ENCODE measurements at regions not wholly inside any gene's neighbourhood (a gene's known extent, or its start where the extent isn't known, plus 50 kb on each side); places are given as distances from the start of the nearest gene placed in this dataset.

DNA sequence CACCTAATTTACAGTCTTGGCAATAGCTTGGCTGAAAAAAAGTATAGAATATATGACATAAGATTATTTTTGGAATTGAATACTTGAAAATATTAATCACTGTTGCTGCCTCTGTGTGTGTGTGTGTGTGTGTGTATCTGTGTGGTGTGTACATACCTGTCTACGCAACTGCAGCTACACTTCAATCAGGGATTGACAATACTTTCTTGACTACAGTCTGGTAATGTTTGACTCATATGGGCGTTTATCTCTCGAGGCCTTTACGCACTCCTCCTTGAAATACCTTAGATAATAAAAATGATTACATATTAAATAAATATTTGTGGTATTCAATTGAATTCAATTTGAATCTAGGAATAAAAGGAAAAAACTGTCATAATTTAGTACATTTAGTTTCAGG, 565.2 kb downstream of the PCDH18 start (continued):
- TF ChIP-seq ZFP36 (IDR thresholded peaks at IDR 0.05; ENCODE audit: borderline replicate concordance, partially characterized antibody) (no peak), JUNB (IDR thresholded peaks at IDR 0.05) (no peak), FOSL2 (IDR thresholded peaks at IDR 0.05) (no peak), FOSL2 (CRISPR knock-in tag; IDR thresholded peaks at IDR 0.05) (no peak)
- TF ChIP-seq, protein P1, sequence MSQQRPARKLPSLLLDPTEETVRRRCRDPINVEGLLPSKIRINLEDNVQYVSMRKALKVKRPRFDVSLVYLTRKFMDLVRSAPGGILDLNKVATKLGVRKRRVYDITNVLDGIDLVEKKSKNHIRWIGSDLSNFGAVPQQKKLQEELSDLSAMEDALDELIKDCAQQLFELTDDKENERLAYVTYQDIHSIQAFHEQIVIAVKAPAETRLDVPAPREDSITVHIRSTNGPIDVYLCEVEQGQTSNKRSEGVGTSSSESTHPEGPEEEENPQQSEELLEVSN (IDR thresholded peaks at IDR 0.05; ENCODE audit: borderline replicate concordance, low read depth) = no peak

DNA sequence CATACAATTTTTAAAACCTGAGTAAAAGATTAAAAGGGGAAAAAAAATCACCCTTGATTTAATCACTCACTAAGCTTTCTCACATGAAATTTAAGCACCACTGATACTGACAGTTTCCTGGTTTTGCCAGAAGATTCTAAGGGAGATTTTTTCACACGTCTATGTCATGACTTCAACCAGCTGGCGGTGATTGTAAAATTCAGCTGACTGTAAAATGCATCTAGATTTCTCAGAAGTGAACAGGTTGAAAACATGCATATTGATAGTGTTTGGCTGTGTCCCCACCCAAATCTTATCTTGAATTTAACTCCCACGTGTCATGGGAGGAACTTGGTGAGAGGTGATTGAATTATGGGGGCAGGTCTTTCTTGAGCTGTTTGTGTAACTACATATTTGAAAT, 566.8 kb downstream of the PCDH18 start:
- POLR2A ChIA-PET = no interaction called here
- WGBS (ENCODE audit: missing lambda C conversion rate) = 69% methylated on average over 3 of the region's 3 CpGs
- no peak for ATAC-seq
- H3K9me3 ChIP-seq = no peaks in the 10 kb centered on the region
- CTCF ChIA-PET = no interaction called here
- H3K4me3 ChIP-seq = no peak overlapping the region
- no peak for DNase-seq (ENCODE audit: low read depth in 1 of 2, low spot score in 1 of 2)
- no peak overlapping the region for H3K27ac ChIP-seq
- FAIRE-seq = no peak
- TF ChIP-seq, protein P2, sequence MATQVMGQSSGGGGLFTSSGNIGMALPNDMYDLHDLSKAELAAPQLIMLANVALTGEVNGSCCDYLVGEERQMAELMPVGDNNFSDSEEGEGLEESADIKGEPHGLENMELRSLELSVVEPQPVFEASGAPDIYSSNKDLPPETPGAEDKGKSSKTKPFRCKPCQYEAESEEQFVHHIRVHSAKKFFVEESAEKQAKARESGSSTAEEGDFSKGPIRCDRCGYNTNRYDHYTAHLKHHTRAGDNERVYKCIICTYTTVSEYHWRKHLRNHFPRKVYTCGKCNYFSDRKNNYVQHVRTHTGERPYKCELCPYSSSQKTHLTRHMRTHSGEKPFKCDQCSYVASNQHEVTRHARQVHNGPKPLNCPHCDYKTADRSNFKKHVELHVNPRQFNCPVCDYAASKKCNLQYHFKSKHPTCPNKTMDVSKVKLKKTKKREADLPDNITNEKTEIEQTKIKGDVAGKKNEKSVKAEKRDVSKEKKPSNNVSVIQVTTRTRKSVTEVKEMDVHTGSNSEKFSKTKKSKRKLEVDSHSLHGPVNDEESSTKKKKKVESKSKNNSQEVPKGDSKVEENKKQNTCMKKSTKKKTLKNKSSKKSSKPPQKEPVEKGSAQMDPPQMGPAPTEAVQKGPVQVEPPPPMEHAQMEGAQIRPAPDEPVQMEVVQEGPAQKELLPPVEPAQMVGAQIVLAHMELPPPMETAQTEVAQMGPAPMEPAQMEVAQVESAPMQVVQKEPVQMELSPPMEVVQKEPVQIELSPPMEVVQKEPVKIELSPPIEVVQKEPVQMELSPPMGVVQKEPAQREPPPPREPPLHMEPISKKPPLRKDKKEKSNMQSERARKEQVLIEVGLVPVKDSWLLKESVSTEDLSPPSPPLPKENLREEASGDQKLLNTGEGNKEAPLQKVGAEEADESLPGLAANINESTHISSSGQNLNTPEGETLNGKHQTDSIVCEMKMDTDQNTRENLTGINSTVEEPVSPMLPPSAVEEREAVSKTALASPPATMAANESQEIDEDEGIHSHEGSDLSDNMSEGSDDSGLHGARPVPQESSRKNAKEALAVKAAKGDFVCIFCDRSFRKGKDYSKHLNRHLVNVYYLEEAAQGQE (IDR thresholded peaks at IDR 0.05) = no peak
- no peak for TF ChIP-seq BHLHE40 (IDR thresholded peaks at IDR 0.05; ENCODE audit: low read depth, low read length)
- TF ChIP-seq, protein P3, sequence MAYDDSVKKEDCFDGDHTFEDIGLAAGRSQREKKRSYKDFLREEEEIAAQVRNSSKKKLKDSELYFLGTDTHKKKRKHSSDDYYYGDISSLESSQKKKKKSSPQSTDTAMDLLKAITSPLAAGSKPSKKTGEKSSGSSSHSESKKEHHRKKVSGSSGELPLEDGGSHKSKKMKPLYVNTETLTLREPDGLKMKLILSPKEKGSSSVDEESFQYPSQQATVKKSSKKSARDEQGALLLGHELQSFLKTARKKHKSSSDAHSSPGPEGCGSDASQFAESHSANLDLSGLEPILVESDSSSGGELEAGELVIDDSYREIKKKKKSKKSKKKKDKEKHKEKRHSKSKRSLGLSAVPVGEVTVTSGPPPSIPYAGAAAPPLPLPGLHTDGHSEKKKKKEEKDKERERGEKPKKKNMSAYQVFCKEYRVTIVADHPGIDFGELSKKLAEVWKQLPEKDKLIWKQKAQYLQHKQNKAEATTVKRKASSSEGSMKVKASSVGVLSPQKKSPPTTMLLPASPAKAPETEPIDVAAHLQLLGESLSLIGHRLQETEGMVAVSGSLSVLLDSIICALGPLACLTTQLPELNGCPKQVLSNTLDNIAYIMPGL (CRISPR knock-in tag; IDR thresholded peaks at IDR 0.05; ENCODE audit: borderline replicate concordance) = no peak
- TF ChIP-seq, protein P4, sequence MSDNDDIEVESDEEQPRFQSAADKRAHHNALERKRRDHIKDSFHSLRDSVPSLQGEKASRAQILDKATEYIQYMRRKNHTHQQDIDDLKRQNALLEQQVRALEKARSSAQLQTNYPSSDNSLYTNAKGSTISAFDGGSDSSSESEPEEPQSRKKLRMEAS (IDR thresholded peaks at IDR 0.05) = no peak
- no peak for TF ChIP-seq ZFP36 (IDR thresholded peaks at IDR 0.05; ENCODE audit: borderline replicate concordance, partially characterized antibody)
- no peak for TF ChIP-seq ZSCAN20 (CRISPR knock-in tag; IDR thresholded peaks at IDR 0.05)
- TF ChIP-seq FOSB (CRISPR knock-in tag; IDR thresholded peaks at IDR 0.05) = no peak
- TF ChIP-seq ZC3H11A (IDR thresholded peaks at IDR 0.05) = no peak
- TF ChIP-seq POLR2AphosphoS2 (conservative IDR thresholded peaks at IDR 0.05; ENCODE audit: low read length) = no peak
- no peak for TF ChIP-seq CHD2 (IDR thresholded peaks at IDR 0.05; ENCODE audit: low read length, partially characterized antibody)
- no peak for TF ChIP-seq KDM1A (IDR thresholded peaks at IDR 0.05; ENCODE audit: low read depth)
- TF ChIP-seq, protein P5, sequence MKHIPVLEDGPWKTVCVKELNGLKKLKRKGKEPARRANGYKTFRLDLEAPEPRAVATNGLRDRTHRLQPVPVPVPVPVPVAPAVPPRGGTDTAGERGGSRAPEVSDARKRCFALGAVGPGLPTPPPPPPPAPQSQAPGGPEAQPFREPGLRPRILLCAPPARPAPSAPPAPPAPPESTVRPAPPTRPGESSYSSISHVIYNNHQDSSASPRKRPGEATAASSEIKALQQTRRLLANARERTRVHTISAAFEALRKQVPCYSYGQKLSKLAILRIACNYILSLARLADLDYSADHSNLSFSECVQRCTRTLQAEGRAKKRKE (CRISPR knock-in tag; IDR thresholded peaks at IDR 0.05; ENCODE audit: low read depth) = no peak
- TF ChIP-seq HOXB5 (CRISPR knock-in tag; IDR thresholded peaks at IDR 0.05) = no peak
- no peak for TF ChIP-seq KDM5A (IDR thresholded peaks at IDR 0.05)
- no peak overlapping the region for H3K4me2 ChIP-seq
- H3K4me1 ChIP-seq = no peaks in the 10 kb centered on the region

DNA sequence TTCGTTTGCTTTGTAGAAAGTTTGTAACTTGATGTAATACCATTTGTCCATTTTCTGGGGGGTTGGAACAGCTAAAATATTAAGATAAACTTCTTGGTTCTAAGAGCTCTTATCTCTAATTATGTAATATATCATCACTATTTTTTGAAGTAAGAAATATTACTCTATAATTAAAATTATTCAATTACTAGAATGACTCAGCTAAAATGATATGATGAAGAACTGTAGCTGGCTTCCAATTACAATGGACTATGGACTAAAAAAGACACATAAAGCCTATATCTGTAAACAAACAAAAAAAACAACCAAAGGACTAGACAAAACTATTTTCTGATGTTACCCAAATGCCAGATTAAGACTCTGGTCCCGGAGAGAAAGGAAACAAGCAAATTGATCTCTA, 569.4 kb downstream of the PCDH18 start:
- no peaks in the 10 kb centered on the region for H3K9me3 ChIP-seq
- H3K4me2 ChIP-seq = no peak overlapping the region
- CTCF ChIA-PET = interaction anchor here (0.7 kb wide), 1 partner anchor 121 kb away, joined by 3 read pairs; no protein-coding TSS in a partner anchor
- POLR2A ChIA-PET = no interaction called here
- H3K27ac ChIP-seq = no peak overlapping the region
- H3K4me3 ChIP-seq = no peak overlapping the region
- ATAC-seq (no peak), FAIRE-seq (no peak), DNase-seq (ENCODE audit: low read depth in 1 of 2, low spot score in 1 of 2) (no peak)
- no peaks in the 10 kb centered on the region for H3K4me1 ChIP-seq
- TF ChIP-seq, protein P6, sequence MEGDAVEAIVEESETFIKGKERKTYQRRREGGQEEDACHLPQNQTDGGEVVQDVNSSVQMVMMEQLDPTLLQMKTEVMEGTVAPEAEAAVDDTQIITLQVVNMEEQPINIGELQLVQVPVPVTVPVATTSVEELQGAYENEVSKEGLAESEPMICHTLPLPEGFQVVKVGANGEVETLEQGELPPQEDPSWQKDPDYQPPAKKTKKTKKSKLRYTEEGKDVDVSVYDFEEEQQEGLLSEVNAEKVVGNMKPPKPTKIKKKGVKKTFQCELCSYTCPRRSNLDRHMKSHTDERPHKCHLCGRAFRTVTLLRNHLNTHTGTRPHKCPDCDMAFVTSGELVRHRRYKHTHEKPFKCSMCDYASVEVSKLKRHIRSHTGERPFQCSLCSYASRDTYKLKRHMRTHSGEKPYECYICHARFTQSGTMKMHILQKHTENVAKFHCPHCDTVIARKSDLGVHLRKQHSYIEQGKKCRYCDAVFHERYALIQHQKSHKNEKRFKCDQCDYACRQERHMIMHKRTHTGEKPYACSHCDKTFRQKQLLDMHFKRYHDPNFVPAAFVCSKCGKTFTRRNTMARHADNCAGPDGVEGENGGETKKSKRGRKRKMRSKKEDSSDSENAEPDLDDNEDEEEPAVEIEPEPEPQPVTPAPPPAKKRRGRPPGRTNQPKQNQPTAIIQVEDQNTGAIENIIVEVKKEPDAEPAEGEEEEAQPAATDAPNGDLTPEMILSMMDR (IDR thresholded peaks at IDR 0.05) = no peak
- no peak for TF ChIP-seq ZC3H11A (IDR thresholded peaks at IDR 0.05)
- TF ChIP-seq, protein P7, sequence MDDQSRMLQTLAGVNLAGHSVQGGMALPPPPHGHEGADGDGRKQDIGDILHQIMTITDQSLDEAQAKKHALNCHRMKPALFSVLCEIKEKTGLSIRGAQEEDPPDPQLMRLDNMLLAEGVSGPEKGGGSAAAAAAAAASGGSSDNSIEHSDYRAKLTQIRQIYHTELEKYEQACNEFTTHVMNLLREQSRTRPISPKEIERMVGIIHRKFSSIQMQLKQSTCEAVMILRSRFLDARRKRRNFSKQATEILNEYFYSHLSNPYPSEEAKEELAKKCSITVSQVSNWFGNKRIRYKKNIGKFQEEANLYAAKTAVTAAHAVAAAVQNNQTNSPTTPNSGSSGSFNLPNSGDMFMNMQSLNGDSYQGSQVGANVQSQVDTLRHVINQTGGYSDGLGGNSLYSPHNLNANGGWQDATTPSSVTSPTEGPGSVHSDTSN (IDR thresholded peaks at IDR 0.05) = no peak
- no peak for TF ChIP-seq CBX2 (IDR thresholded peaks at IDR 0.05; ENCODE audit: borderline replicate concordance, low read depth)
- peak; percentile 30 for TF ChIP-seq MAFK (IDR thresholded peaks at IDR 0.05; ENCODE audit: partially characterized antibody)
- TF ChIP-seq TP53 (CRISPR knock-in tag; IDR thresholded peaks at IDR 0.05) = no peak
- TF ChIP-seq RCOR1 (IDR thresholded peaks at IDR 0.05; ENCODE audit: low read depth, low read length) = no peak
- 17% methylated on average over 2 of the region's 2 CpGs for WGBS (ENCODE audit: missing lambda C conversion rate)

Measured in A549 (cell line).